ENCODE measurements at regions not wholly inside any gene's neighbourhood (a gene's known extent, or its start where the extent isn't known, plus 50 kb on each side); places are given as distances from the start of the nearest gene placed in this dataset.

GRCh38 chr10:128572696-128573095 lies 446.5 kb upstream of the MKI67 start:
- TF ChIP-seq CTCF (IDR thresholded peaks at IDR 0.05) (no peak), POLR2A (IDR thresholded peaks at IDR 0.05) (no peak)

Data from uterus (tissue), 2 donors.